CD4-positive, alpha-beta T cell (primary cell): ENCODE measurements at regions not wholly inside any gene's neighbourhood (a gene's known extent, or its start where the extent isn't known, plus 50 kb on each side); places are given as distances from the start of the nearest gene placed in this dataset.
"Not testable (repeated sequence)": the region's sequence is repeated elsewhere in the genome, so short reads cannot be mapped to it uniquely, and the experiment has no call there.

ENCODE experiments used
- ATAC-seq: fragments of 200-7000 bp; cut with Tn5 transposase; one replicate; pipeline ENCODE4 v1.10.0; 2022; ENCODE audit warnings: mild to moderate bottlenecking; ENCODE audit not compliant: poor library complexity
- CTCF ChIA-PET: fragments of 350-600 bp; sonication (Branson Sonifier 250); formaldehyde crosslinking; loops from one replicate; lab custom pipeline; 2021; ENCODE audit warnings: antibody characterized with exemption, inconsistent platforms; lab: Charles Lee
- POLR2A ChIA-PET: fragments of 350-600 bp; sonication (Branson Sonifier 250); formaldehyde crosslinking; loops from one replicate; lab custom pipeline; 2021; ENCODE audit warnings: antibody characterized with exemption, inconsistent platforms; lab: Charles Lee
- DNase-seq, 14 experiments: peaks; one replicate each; pipeline ENCODE4 v3.0.0-alpha.2; 2013 to 2020; ENCODE audit warnings: mixed read lengths in 2 of 14
- H3K27ac ChIP-seq, 2 donors: one replicate each; pipeline versions ENCODE4 v1.5.1 to v1.7.0; 2013; ENCODE audit warnings: low read length in 2 of 2, low read depth in 1 of 2, mild to moderate bottlenecking in 1 of 2
- H3K27me3 ChIP-seq, 2 experiments: 1 replicate in 1 of 2; 2 replicates in 1 of 2; pipeline versions ENCODE4 v1.6.1 to v1.7.0; 2013; ENCODE audit warnings: low read length in 2 of 2, control low read depth in 1 of 2, mild to moderate bottlenecking in 1 of 2, moderate library complexity in 1 of 2; ENCODE audit not compliant: insufficient read depth in 2 of 2, control insufficient read depth in 1 of 2
- H3K36me3 ChIP-seq: one replicate; pipeline ENCODE4 v1.6.1; 2013; ENCODE audit warnings: low read length, control low read depth; ENCODE audit not compliant: insufficient read depth
- H3K4me1 ChIP-seq: one replicate; pipeline ENCODE4 v1.6.1; 2013; ENCODE audit warnings: low read length, control low read depth; ENCODE audit not compliant: insufficient read depth
- H3K4me3 ChIP-seq: one replicate; pipeline ENCODE4 v1.5.1; 2013; ENCODE audit warnings: mild to moderate bottlenecking, low read length, moderate library complexity
- H3K9me3 ChIP-seq, 2 experiments: 1 replicate in 1 of 2; 2 replicates in 1 of 2; pipeline versions ENCODE4 v1.6.1 to v1.7.0; 2013; ENCODE audit warnings: low read length in 2 of 2, mild to moderate bottlenecking in 2 of 2, control low read depth in 1 of 2, moderate library complexity in 1 of 2; ENCODE audit not compliant: control insufficient read depth in 1 of 2, insufficient read depth in 1 of 2
- H3K27ac Mint-ChIP-seq: one replicate; pipeline ENCODE4 v1.8.0; 2020; ENCODE audit warnings: mixed read lengths
- H3K27me3 Mint-ChIP-seq: one replicate; pipeline ENCODE4 v1.8.0; 2021; ENCODE audit warnings: mixed read lengths
- H3K36me3 Mint-ChIP-seq: one replicate; pipeline ENCODE4 v1.8.0; 2021; ENCODE audit warnings: low read depth, mixed read lengths
- H3K4me1 Mint-ChIP-seq: one replicate; pipeline ENCODE4 v1.8.0; 2021; ENCODE audit warnings: low read depth, mixed read lengths
- H3K4me3 Mint-ChIP-seq: one replicate; pipeline ENCODE4 v1.8.0; 2020; ENCODE audit warnings: mild to moderate bottlenecking, mixed read lengths
- H3K9me3 Mint-ChIP-seq: one replicate; pipeline ENCODE4 v1.8.0; 2020; ENCODE audit warnings: mixed read lengths
- intact Hi-C, 2 experiments: fragments of 100-400 bp; cut with DNase I in 1 of 2; cut with micrococcal nuclease in 1 of 2; formaldehyde crosslinking; loops; one replicate each; pipeline versions ENCODE4 v1.15.1 to v1.9.0; 2023 to 2025; cut with DNase I, micrococcal nuclease

- CTCF ChIA-PET, H3K9me3 ChIP-seq, H3K27me3 Mint-ChIP-seq, H3K27me3 ChIP-seq, H3K36me3 ChIP-seq, H3K4me1 ChIP-seq, ATAC-seq, H3K9me3 Mint-ChIP-seq, H3K36me3 Mint-ChIP-seq: not testable (repeated sequence)
- DNase-seq, result peak in 1 of 14 experiments; percentile 2
- intact Hi-C loops, result loop anchor here in 1 of 2 experiments (10.0 kb wide), 1 partner anchor 669 kb away; the partner anchor contains the start of genes BRIX1 and RAD1
- H3K27ac ChIP-seq, result peak overlapping the region in 1 of 2 donors; percentile 66
- Mint-ChIP-seq H3K27ac (peak overlapping the region; percentile 91), H3K4me1 (peaks cover 20% of the 10 kb centered on the region), H3K4me3 (peak overlapping the region; percentile 85)
- POLR2A ChIA-PET, result interaction anchor here (0.7 kb wide), 1 partner anchor 1840 kb away, joined by 3 read pairs; no protein-coding TSS in a partner anchor
- H3K4me3 ChIP-seq, result peak overlapping the region; percentile 14
Observed at GRCh38 chr5:34245813-34246212, 202.8 kb upstream of the C1QTNF3 start.

DNA sequence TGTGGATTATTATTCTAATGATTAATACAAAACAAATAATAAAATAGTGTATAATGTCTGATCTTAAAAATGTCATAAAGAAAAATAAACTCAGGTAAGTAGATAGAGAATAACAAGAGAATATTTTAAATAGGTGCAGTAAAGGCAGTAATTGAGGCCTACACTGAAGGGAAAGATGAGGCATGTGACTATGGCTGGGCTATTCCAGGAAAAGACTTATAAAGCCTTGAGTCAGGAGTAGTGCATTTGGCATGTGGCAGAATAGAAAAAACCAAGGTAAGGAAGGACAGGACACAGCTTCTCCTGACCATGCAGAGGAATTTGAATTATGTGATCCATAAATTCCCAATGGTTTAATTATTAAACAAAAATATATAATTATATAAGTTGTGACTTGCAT is 215.6 kb upstream of the C1QTNF3 start:
- H3K9me3 ChIP-seq, H3K9me3 Mint-ChIP-seq, H3K4me3 ChIP-seq, H3K4me3 Mint-ChIP-seq, CTCF ChIA-PET, H3K27me3 ChIP-seq, H3K27ac Mint-ChIP-seq, H3K27me3 Mint-ChIP-seq, intact Hi-C loops, ATAC-seq, H3K4me1 ChIP-seq, H3K4me1 Mint-ChIP-seq, H3K36me3 ChIP-seq, H3K36me3 Mint-ChIP-seq, DNase-seq, POLR2A ChIA-PET, H3K27ac ChIP-seq: not testable (repeated sequence)

DNA sequence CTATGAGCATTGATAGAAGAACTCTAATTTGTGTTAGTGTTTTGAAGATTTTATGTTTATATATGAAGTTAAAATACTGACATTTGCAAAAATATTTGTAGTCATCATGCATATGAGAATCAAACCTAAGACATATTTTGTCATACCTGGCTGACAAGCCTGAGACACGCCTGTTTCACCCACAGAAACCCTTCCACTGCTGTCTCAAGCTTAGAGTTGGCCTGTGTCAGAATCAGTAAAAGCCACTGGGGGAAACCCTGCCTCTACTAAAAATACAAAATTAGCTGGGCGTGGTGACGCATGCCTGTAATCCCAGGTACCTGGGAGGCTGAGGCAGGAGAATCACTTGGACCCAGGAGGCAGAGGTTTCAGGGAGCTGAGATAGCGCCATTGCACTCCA is 218.0 kb upstream of the C1QTNF3 start:
- DNase-seq, H3K4me3 ChIP-seq, POLR2A ChIA-PET, H3K27me3 Mint-ChIP-seq, intact Hi-C loops, H3K4me1 ChIP-seq, H3K36me3 Mint-ChIP-seq, H3K36me3 ChIP-seq, H3K4me1 Mint-ChIP-seq, H3K27ac ChIP-seq, CTCF ChIA-PET, H3K27ac Mint-ChIP-seq, H3K9me3 Mint-ChIP-seq, H3K4me3 Mint-ChIP-seq, H3K27me3 ChIP-seq, H3K9me3 ChIP-seq, ATAC-seq: not testable (repeated sequence)

DNA sequence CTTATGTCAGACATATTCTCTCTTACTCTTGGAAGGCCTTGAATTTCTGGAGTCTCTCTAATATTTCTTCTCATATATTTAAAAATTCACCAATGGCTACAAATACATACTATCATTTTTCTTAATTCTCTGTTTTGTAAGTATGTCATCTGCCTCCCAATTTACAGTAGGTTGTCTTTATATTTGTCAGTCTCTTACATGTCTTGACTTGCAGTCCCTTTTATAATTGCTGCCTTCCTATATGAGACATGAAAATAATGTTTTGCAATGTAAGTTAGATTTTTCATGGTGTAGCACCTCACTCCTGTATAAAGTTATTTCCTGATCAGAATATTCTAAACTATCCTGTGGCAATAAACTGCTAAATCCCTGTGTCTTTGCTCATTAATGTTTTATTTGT is 223.1 kb upstream of the C1QTNF3 start:
- H3K27ac ChIP-seq, H3K27ac Mint-ChIP-seq, CTCF ChIA-PET, POLR2A ChIA-PET, H3K4me3 Mint-ChIP-seq, H3K4me3 ChIP-seq, H3K27me3 Mint-ChIP-seq, DNase-seq, H3K4me1 ChIP-seq, H3K9me3 ChIP-seq, H3K4me1 Mint-ChIP-seq, H3K36me3 ChIP-seq, intact Hi-C loops, H3K9me3 Mint-ChIP-seq, H3K36me3 Mint-ChIP-seq, H3K27me3 ChIP-seq, ATAC-seq: not testable (repeated sequence)

DNA sequence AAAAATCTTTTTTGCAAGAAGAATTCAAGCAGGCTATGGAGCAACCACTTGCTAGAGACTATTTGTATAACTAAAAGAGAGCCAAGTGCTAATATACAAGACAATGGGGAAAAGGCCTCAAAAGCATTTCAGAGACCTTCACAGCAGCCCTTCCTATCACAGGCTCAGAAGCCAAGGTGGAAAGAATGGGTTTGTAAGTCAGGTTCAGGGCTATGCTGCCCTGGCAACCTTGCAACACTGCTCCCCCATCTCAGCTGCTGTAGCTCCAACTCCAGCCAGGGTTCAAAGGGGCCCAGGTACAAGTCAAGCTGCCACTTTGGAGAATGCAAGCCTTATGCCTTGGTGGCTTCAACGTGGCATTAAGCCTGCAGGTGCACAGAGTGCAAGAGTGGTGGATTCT is 253.7 kb upstream of the C1QTNF3 start:
- intact Hi-C loops, DNase-seq, H3K4me3 ChIP-seq, H3K9me3 ChIP-seq, H3K27ac ChIP-seq, H3K4me1 Mint-ChIP-seq, H3K27ac Mint-ChIP-seq, CTCF ChIA-PET, H3K4me1 ChIP-seq, H3K9me3 Mint-ChIP-seq, H3K36me3 Mint-ChIP-seq, H3K27me3 Mint-ChIP-seq, H3K36me3 ChIP-seq, H3K27me3 ChIP-seq, POLR2A ChIA-PET, ATAC-seq, H3K4me3 Mint-ChIP-seq: not testable (repeated sequence)

GRCh38 chr5:34329201-34329600 is 286.2 kb upstream of the C1QTNF3 start:
- CTCF ChIA-PET, ATAC-seq: not testable (repeated sequence)

GRCh38 chr5:34329611-34330108 is 286.6 kb upstream of the C1QTNF3 start:
- not testable (repeated sequence) for H3K9me3 Mint-ChIP-seq, H3K4me3 ChIP-seq, H3K27ac Mint-ChIP-seq

More at GRCh38 chr5:34329201-34329600, 286.2 kb upstream of the C1QTNF3 start:
- H3K27ac Mint-ChIP-seq, H3K9me3 Mint-ChIP-seq, H3K4me1 ChIP-seq, H3K4me1 Mint-ChIP-seq, H3K36me3 Mint-ChIP-seq, intact Hi-C loops, H3K36me3 ChIP-seq, H3K4me3 Mint-ChIP-seq, H3K27me3 Mint-ChIP-seq, DNase-seq, POLR2A ChIA-PET, H3K9me3 ChIP-seq, H3K4me3 ChIP-seq, H3K27ac ChIP-seq, H3K27me3 ChIP-seq: not testable (repeated sequence)

More at GRCh38 chr5:34329611-34330108, 286.6 kb upstream of the C1QTNF3 start:
- H3K9me3 ChIP-seq, H3K27me3 ChIP-seq, CTCF ChIA-PET, H3K4me1 ChIP-seq, H3K27ac ChIP-seq, DNase-seq, H3K4me1 Mint-ChIP-seq, POLR2A ChIA-PET, intact Hi-C loops, H3K27me3 Mint-ChIP-seq, H3K4me3 Mint-ChIP-seq, H3K36me3 Mint-ChIP-seq, H3K36me3 ChIP-seq, ATAC-seq: not testable (repeated sequence)
